ENCODE measurements at regions not wholly inside any gene's neighbourhood (a gene's known extent, or its start where the extent isn't known, plus 50 kb on each side); places are given as distances from the start of the nearest gene placed in this dataset.

DNA sequence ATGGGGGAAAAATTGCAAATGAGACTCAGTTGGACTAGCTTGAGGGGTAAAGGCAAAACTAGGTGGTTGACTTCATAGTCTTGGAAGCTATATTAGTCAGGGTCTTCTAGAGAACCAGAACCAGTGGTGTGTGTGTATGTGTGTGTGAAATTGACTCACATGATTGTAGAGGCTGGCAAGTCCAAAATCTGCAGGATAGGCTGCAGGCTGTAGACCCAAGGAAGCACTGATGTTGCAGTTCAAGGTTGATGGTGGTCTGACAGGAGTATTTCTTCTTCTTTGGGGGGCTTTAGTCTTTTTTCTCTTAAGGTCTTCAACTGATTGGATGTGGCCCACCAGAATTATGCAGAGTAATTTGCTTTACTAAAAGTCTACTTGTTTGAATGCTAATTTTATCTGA is 217.4 kb downstream of the MANEA start:
- SMC1A ChIA-PET (ENCODE audit: uncharacterized antibody, unreplicated experiment) = interaction anchor here (0.6 kb wide), 1 partner anchor 47 kb away, joined by 3 read pairs; no protein-coding TSS in a partner anchor
- in situ Hi-C loops (cut with MboI) (no loop called here), intact Hi-C loops (cut with micrococcal nuclease; ENCODE audit: unreplicated experiment) (no loop called here)
- Histone ChIP-seq H3K9me3 (replicated peaks; ENCODE audit: control insufficient read depth, insufficient read depth, low read length) (no peaks in the 10 kb centered on the region), H3K4me1 (ENCODE audit: control insufficient read depth, insufficient read depth, low read length) (no peaks in the 10 kb centered on the region), H3K27me3 (replicated peaks in 1 of 2; ENCODE audit: control insufficient read depth in 2 of 2, insufficient read depth in 2 of 2, low read length in 1 of 2) (no peaks in the 10 kb centered on the region), H3K36me3 (ENCODE audit: control insufficient read depth in 2 of 2, insufficient read depth in 2 of 2, low read length in 1 of 2) (no peaks in the 10 kb centered on the region), H3K4me2 (ENCODE audit: control insufficient read depth, insufficient read depth) (no peak overlapping the region), H3K27ac (ENCODE audit: control insufficient read depth, insufficient read depth) (no peak overlapping the region), H3K79me2 (ENCODE audit: control insufficient read depth, insufficient read depth, low read length) (no peaks in the 10 kb centered on the region), H3K9ac (ENCODE audit: control insufficient read depth, insufficient read depth, low read length) (no peak overlapping the region), H3K4me3 (no peak overlapping the region), H2AFZ (ENCODE audit: control insufficient read depth, low read depth, low read length) (no peak overlapping the region), H4K20me1 (ENCODE audit: control insufficient read depth, insufficient read depth) (no peaks in the 10 kb centered on the region)
- CTCF ChIA-PET = no interaction called here
- POLR2A ChIA-PET = no interaction called here
- DNase-seq (ENCODE audit: low read depth, low spot score) (no peak), FAIRE-seq (no peak), ATAC-seq (no peak)
- no TSS peak for BruUV-seq (replicated peaks)
- TF ChIP-seq IRF5 (IDR thresholded peaks at IDR 0.05; ENCODE audit: borderline replicate concordance) (no peak), TAF1 (IDR thresholded peaks at IDR 0.05; ENCODE audit: borderline replicate concordance, low read depth, low read length) (no peak), FOS (IDR thresholded peaks at IDR 0.05; ENCODE audit: borderline replicate concordance, extremely low read depth, insufficient read length) (no peak), POLR2AphosphoS5 (IDR thresholded peaks at IDR 0.05; ENCODE audit: low read length) (no peak), GABPA (IDR thresholded peaks at IDR 0.05; ENCODE audit: low read depth) (no peak)
- TF ChIP-seq, protein P1, sequence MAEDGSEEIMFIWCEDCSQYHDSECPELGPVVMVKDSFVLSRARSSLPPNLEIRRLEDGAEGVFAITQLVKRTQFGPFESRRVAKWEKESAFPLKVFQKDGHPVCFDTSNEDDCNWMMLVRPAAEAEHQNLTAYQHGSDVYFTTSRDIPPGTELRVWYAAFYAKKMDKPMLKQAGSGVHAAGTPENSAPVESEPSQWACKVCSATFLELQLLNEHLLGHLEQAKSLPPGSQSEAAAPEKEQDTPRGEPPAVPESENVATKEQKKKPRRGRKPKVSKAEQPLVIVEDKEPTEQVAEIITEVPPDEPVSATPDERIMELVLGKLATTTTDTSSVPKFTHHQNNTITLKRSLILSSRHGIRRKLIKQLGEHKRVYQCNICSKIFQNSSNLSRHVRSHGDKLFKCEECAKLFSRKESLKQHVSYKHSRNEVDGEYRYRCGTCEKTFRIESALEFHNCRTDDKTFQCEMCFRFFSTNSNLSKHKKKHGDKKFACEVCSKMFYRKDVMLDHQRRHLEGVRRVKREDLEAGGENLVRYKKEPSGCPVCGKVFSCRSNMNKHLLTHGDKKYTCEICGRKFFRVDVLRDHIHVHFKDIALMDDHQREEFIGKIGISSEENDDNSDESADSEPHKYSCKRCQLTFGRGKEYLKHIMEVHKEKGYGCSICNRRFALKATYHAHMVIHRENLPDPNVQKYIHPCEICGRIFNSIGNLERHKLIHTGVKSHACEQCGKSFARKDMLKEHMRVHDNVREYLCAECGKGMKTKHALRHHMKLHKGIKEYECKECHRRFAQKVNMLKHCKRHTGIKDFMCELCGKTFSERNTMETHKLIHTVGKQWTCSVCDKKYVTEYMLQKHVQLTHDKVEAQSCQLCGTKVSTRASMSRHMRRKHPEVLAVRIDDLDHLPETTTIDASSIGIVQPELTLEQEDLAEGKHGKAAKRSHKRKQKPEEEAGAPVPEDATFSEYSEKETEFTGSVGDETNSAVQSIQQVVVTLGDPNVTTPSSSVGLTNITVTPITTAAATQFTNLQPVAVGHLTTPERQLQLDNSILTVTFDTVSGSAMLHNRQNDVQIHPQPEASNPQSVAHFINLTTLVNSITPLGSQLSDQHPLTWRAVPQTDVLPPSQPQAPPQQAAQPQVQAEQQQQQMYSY (CRISPR knock-in tag; IDR thresholded peaks at IDR 0.05) = no peak
- RAD21 ChIA-PET (ENCODE audit: unreplicated experiment) = no interaction called here

Measured in GM12878 (cell line).